Neural progenitor cell (in vitro differentiated cells): ENCODE measurements at regions not wholly inside any gene's neighbourhood (a gene's known extent, or its start where the extent isn't known, plus 50 kb on each side); places are given as distances from the start of the nearest gene placed in this dataset.

ENCODE experiments used
- CTCF ChIP-seq: fragments of 200-600 bp; sonication (generic); IDR thresholded peaks from 2 replicates; pipeline ENCODE4 v1.5.1; 2017; ENCODE audit warnings: antibody characterized with exemption, mild to moderate bottlenecking
- EZH2 ChIP-seq: fragments of 200-600 bp; sonication (generic); IDR thresholded peaks from 2 replicates; pipeline ENCODE4 v1.6.1; 2017; ENCODE audit warnings: antibody characterized with exemption, mild to moderate bottlenecking, moderate library complexity
- EZH2phosphoT487 ChIP-seq: fragments of 200-600 bp; sonication (generic); IDR thresholded peaks from 2 replicates; pipeline ENCODE4 v1.6.1; 2017; ENCODE audit warnings: antibody characterized with exemption

- TF ChIP-seq CTCF (peak; percentile 38), EZH2 (no peak), EZH2phosphoT487 (no peak)
Observed at GRCh38 chr13:70792121-70792520, 683.9 kb upstream of the KLHL1 start.
